IPS DF 19.7 (cell line): ENCODE measurements at regions not wholly inside any gene's neighbourhood (a gene's known extent, or its start where the extent isn't known, plus 50 kb on each side); places are given as distances from the start of the nearest gene placed in this dataset.
"Not testable (repeated sequence)": the region's sequence is repeated elsewhere in the genome, so short reads cannot be mapped to it uniquely, and the experiment has no call there.

ENCODE experiments used
- DNase-seq: peaks from one replicate; pipeline ENCODE4 v3.0.0-alpha.2; 2013; ENCODE audit warnings: low read depth, low spot score

DNA sequence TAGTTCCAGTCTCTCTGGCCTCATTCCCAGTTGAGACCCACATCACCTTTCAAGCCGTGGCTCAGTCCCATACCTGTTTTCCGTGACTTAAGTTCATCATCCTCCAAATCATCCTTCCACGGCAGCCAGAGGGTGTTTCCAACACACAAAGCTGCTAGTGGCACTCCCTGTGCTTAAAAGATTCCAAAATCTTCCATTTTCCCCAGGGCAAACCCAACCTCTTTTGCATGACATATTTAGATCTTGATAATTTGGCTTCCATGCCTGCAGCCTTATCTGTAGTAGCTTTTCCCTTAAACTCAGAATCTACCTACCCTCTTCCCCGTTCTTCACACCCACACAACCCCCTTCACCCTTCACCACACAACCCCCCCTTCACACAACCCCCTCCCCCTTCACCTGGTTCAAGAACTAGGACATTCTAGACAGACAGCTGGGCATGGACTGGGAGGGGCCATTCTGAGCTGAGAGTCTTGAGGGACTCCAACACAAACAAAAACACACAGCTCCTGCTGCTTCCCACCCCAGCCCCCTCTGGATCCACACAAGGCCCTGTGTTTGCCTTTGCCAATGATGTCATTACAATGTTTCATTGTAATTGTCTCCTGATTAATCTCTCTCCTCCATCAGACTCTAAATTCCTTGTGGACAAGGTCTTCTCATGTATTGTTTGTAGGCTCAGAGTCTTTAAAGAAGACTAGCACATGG is 268.2 kb downstream of the SH3GL2 start:
- DNase-seq = no peak

DNA sequence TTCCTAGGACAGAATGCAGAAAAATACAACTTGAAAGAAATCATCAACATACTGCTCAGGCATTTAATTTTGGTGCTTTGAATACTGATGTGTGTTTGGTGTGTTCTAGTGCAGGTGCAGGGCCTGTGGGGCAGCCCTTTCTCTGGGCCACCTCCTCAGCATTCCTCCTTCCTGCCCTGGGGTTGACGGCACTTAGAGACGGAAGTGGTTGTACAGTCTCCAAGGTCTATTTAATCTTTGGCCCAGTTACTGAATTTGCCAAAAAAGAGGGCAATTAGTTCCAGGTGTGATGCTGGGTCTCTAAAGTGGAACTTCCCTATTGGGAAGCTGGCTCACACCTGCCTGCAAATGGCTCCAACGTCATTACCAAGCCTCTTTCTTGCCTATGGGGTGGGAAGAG is 269.0 kb downstream of the SH3GL2 start:
- DNase-seq = no peak

DNA sequence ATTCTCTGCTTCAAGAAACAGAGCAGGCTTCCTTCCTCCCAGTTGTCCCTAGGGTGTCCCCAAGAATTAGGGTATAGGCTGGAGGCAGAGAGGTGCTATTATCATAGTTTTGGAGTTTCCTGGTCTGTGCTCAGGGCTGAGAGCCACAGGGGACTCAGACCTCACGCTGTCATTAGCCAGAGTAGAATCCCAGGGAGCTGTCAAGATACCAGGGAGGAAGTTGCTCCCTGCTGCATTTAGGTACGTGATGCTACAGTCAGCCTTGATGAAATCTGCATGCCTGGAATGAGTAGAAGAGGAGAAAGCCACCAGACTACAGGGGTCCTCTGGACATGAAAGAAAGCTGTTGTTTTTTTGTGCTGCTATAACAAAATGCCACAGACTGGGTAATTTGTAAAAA is 273.2 kb downstream of the SH3GL2 start:
- DNase-seq = no peak

DNA sequence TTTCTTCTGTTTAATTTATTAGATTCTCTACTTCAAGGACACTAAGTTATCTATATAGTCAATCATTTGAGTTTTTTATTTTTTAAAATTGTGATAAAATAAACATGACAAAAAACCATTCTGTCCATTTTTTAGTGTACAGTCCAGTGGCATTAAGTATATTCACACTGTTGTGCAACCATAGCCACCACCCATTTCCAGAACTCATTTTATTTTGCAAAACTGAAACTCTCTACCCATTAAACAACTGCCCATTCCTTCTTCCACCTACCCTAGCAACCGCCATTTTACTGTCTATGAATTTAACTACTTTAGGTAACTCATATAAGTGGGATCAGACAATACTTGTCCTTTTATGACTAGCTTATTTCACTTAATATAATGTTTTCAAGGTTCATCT is 275.6 kb downstream of the SH3GL2 start:
- no peak for DNase-seq

DNA sequence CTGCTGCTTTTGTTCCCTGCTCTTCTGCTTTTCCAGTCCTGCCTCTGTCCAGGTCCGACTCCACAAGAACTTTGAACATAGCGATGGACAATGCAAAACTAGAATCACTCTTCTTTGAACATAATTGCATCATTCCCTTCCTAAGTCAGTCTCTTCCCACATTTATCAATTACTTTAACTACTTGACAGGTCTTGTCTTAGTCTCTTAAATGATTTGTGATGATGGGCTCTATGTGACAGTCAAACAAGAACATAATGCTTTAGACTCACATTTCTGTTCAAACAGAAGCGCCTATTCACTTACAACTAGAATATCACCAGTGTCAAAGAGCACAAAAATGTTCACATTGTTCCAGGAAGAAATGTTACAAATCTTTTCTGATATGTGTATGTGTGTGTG is 278.1 kb downstream of the SH3GL2 start:
- no peak for DNase-seq

DNA sequence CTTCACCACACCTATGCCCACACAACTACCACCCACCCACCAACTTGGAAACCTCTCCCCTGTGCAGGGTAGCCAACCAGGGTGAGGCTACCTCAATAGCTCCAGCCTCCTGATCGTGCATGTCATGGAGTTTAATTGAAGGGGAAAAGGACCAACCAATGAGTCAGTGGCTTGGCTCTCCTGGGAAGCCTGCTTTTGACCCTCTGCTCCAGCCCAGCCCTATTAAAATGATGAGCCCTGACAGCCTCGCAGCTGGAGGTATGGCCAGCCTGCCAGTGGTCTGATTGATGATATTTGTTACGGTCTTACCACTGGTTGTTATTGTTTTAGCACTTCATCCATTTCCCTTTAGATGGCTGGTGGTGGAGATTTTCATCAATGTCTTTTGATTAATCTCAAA is 280.4 kb downstream of the SH3GL2 start:
- no peak for DNase-seq

DNA sequence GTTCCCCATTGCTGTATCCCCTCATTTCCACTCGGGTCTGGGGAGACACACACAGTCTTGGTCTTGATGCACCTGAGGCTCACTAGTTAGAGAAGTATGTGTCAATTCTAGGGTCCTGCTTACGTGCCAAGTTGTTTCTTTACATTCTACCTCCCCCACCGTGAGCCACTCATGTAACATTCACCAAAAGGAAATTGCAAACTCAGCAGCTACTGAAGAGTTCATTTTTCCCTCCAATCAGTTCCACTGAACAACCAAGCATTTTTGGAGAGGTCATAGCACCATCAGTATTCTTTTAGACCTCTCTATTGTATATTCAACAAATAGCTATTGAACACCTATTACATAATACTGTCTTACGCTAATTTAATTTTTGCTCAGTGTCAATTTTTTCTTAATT is 281.1 kb downstream of the SH3GL2 start:
- DNase-seq = no peak

DNA sequence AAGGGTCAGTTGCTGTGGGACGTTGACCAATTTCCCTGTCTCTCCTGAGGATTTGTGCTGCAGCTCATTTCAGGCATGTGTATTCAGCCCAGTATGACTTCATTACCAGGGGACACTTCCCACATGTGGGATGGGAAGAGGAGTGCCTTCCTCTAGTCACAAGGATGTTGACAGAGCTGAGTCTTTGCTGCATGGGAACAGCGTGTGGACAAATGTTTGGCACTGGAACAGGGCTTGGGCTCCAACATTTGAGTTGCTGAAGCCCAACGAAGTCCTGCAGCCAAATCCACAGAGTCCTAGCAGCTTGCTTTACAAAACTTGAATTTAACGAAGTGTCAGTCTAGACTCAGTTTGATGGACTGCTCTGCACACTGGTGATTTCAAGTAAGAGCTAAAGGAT is 283.2 kb downstream of the SH3GL2 start:
- DNase-seq = no peak

DNA sequence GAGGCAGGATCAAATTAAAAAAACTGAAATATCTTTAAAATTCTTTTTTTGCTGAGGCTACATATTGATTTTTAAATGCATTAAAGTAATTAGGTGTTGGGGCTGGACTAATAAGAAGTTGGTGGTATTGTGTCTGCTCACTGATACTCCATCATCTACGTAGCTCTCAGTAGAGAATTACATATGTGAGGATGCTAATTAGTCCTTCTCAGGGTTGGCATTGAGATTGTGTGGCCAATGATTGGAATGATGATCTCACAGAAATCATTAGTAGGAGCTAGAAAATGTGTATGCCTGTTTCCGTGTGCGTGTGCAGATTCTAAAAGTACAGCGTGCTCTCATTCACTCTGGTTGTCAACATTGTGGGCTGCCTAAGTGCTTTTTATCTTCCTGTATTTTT is 283.8 kb downstream of the SH3GL2 start:
- no peak for DNase-seq

DNA sequence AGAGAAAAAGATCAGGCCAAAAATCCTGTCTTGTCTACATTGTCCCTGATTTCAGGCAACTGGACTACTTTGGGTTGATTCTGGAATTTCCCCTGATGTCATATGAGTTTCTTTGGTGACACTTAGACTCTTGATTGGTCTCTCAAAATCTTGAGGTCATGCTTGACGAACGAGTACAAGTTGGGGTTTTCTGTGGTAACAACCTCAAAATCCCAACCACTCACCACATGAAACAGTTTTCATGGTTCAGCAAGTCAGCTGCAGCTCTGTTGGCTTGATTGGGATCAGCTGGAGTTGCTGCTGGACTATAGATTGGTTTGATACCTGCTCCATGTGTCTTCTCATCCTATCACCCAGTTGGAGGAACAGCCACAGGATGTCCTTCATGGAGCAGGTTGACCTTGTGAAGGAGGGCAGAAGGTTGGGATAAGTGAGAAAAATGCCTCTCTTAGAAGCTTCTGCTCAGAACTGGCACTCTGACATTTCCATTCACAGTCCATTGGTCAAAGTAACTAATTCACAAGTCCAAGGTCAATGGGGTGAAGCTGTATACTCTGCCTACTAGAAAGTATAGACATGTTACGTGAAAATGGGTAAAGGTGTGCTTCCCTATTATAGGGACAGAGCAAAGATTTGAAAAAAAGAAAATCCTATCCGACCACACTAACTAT is 284.5 kb downstream of the SH3GL2 start:
- DNase-seq = no peak

DNA sequence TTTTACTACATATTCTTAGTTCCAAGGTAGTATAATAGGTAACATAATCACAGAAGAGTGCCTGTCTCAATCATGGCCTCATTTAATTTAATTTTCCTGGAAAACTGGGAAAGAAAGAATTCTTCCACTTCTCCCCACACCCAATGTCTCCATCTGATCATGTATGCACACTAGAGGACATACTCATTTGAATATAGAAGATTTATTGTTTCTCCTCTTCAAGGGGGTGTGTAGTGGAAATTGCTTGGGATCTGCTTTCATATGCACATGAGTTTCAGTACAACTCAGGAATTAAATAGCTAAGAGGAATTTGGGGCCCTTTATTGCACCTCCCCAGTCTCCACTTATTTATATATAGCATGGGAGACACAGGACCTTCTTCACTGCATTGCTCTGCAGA is 285.1 kb downstream of the SH3GL2 start:
- DNase-seq = no peak

DNA sequence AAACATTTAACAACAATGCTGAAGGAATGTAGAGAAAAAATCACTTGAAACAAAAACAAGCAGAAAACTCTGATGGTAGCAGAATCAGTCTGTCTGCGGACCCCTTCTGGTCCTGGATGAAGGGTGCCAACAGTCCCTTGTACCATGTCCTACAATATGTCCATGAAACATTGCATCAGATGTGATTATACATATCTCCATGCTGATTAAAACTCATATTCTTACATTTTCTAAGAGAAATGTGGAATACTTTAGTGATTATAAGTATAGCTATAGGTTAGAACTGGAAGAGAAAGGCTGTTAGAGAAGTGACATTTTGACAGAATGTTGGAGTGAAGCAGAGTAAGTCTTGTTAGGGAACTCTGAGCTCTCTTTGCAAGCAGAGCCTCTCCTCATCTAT is 286.1 kb downstream of the SH3GL2 start:
- DNase-seq = no peak

DNA sequence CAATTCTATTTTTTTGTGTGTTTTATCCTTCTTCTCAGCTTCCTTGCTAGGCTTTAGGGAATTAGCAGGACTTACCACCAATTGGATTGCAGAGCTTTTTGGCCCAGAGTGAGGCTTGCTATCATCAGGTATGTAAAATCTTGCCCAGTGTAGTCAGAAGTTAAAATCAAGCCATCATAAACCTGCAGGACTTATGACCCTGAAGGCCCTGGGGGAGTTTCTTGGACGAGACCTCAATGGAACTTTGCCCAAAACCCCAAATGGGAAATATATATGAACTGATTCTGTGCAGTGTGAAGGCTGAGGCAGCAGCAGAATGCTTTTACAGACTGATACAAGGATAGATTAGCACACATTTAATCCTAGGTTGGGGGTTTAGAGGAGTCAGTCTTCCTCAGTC is 287.0 kb downstream of the SH3GL2 start:
- DNase-seq = no peak

DNA sequence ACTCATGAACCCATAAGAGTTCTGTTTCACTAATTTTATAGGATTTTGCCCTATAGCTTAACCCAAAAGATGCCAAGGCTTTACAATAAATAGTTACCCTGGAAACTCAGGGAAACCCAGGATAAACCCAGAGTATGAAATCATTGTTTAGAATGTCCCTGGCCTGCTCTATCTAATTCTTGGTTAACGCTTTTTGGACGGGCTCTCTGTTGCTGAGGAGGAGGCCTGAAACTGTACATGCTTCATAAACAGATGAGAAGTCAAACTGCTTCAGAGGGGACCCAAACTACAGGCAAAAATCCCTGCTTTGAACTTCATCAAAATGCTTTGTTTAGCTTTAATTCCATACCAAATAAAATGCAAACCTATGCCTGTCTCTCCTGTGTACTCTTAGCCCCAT is 291.9 kb downstream of the SH3GL2 start:
- no peak for DNase-seq

DNA sequence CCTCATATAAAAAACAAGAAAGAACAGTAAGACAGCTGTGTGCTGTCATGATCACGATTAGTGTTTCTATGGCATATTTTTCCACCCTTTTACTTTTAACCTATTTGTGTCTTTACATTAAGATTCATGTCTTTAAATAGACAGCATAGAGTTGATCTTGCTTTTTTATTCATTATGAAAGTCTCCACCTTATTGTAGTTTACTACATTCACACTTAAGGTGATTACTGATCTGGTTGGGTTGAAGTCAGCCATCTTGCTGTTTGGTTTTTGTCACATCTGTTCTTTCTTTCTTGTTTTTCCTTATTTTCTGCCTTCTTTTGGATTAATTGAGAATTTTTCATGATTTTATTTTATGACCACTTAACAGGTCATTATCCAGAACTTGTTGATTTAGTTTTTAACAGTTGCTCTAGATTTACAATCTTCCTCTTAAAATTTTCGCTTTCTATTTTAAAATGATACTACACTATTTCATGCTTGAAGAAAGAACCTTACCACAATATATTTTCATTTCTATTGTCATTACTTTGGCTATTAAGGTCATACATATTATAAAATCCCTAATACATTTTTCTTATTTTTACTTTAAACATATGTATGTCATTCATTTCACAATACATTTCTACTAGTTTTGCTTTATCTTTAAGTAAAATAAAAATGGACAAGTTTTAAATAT is 292.5 kb downstream of the SH3GL2 start:
- no peak for DNase-seq

DNA sequence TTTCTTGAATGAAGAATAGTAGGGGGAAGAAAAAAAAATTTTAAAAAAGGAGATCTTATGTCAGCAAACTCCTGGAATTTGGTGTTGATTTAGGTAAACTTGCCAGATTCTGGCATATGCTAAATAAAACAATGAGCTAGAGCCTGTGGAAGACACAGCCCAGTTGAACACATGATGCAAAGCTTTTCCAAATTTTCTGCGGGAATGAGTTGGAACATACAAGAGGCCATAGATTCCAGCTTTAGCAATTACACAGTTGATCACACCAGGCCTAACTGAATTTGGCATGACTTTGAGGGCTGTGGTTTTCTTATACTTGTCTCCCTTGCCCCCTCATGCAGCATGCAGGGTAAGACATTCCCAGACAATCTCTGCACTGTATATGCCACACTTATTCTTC is 297.0 kb downstream of the SH3GL2 start:
- DNase-seq = no peak

DNA sequence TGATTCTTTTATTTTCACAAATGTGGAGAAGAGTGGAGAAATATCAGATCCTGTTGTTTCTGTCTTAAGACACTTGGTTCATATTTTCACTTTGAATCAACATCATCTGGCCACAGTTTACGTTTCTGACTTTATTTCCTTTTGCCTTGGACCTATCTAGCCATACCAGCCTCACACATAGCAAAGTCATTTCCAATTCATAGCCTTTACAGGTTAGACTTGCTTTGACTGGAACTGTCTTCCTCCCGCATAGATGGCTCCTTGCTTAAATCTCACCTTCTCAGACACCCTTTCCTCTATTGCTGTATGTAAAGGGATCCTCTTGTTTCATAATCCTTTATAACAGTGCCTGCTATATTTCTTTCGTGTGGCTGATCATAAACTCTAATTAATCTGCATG is 297.8 kb downstream of the SH3GL2 start:
- no peak for DNase-seq

DNA sequence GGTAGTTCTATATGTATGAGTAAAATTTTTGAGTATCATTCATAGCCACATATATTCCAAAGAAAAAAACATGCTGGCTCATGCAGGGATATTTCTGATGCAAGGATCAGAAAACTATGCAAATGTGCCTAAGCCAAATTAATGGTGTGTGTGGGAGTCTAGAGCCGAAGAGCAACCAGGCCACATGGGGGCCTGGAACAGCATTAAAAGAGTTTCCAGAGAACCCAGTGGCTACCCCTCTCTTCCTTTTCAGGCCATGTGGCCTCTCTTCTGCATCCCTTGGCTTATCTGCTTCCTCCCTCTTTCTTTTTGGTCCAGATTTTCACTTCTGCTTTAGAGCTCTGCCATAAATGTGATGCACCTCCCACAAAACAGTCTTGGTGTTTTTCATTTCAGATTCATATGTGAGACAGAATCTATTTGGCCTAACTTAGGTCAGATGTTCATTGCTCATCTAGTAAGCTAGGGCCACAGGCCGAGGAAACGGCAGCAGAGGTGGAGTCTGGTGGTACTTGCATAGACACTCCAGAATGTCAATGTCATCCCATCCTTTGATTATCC is 300.0 kb downstream of the SH3GL2 start:
- no peak for DNase-seq

DNA sequence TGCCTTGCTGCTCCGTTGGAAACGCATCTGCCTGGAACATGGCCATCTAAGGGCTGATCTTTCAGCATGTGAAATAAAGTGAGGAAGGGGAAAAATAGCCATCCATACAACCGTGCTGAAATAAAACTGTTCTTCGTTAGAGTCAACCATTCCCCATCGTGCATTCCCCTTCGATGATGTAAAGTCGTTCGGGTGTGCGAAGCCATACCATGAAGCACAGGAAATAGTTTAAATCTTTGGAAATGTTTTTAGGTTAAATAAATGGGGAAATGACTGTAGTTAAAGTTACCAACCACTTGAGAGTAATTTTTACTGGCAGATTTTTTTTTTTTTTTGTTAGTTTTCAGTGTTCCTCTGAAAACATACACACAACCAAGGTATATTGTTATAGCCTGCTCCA is 302.5 kb downstream of the SH3GL2 start:
- DNase-seq = no peak

DNA sequence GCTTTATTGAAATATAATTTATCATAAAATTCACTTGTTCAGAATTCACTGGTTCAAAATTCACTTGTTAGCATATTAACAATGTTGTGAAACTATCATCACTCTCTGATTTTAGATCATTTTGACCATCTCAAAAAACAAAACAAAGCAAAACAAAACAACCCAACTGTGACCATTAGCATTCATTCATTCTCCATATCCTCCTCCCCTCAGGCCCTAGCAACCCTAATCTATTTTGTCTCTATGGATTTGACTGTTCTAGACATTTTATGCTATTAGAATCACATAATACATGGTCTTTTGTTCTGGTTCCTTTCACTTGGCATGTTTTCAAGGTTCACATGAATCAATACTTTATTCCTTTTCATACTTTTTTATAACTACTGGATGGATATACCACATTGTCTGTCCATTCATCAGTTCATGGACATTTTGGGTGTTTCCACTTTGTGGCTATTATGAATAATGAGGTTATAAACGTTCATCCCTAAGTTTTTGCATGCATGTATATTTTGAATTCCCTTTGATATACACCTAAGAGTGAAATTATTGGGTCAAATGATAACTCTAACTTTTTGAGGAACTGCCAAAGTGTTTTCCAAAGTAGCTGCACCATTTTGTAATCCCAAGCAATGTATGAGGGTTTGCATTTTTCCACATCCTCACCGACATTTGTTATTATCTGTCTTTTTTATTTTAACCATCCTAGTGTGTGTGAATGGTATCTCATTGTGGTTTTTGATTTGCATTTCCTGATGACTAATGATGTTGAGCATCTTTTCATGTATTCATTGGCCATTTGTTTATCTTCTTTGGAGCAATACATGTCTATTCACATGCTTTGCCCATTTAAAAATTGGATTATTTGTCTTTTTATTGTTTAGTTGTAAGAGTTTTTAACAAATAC is 304.1 kb downstream of the SH3GL2 start:
- DNase-seq = no peak

DNA sequence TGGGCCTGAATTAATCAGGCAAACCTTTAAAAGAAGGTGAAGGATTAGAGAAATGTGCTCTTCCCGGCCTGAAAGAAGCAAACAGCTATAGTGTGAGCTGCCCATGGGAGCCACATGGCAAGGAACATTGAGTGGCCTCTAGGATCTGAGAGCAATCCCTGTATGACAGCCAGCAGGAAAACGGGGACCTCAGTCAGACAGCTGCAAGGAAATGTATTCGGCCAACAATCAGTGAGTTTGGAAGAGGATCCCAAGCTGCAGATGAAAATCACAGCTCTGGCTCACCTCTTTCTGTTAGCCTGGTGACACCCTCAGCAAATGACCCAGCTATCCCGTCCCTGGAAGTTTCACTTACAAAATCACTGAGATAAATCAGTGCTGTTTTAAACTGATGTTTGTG is 309.2 kb downstream of the SH3GL2 start:
- no peak for DNase-seq

DNA sequence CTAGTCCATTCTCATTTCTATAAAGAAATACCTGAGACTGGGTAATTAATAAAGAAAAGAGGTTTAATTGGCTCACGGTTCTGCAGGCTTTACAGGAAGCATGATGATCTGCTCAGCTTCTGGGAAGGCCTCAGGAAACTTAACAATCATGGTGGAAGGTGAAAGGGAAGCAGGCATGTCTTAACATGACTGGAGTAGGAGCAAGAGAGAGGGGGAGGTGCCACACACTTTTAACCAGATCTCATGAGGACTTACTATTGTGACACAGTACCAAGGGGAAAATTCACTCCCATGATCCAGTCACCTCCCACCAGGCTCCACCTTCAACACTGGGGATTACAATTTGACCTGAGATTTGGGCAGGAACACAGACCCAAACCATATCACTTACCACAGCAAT is 310.1 kb downstream of the SH3GL2 start:
- DNase-seq = not testable (repeated sequence)
